ENCODE measurements at regions not wholly inside any gene's neighbourhood (a gene's known extent, or its start where the extent isn't known, plus 50 kb on each side); places are given as distances from the start of the nearest gene placed in this dataset.
A peak's percentile ranks its signal among the peaks of the same experiment; 100 is the strongest.

- BruUV-seq (replicated peaks), result no TSS peak
- Histone ChIP-seq H3K79me2 (ENCODE audit: control insufficient read depth, insufficient read depth, low read length) (no peaks in the 10 kb centered on the region), H3K9me1 (ENCODE audit: control insufficient read depth, insufficient read depth, low read length) (peaks cover 2% of the 10 kb centered on the region), H3K4me1 (replicated peaks in 1 of 2; ENCODE audit: control insufficient read depth in 2 of 2, insufficient read depth in 2 of 2, low read length in 2 of 2) (peaks cover 0 to 5% of the 10 kb centered on the region in 2 experiments; a peak in 2 of 5 replicates), H2AFZ (ENCODE audit: low read depth, low read length) (no peak overlapping the region), H3K4me3 (no peak overlapping the region), H4K20me1 (replicated peaks; ENCODE audit: control insufficient read depth, insufficient read depth, low read length) (0 out of 2 replicates have a peak, but pooled peaks cover 8% of the 10 kb centered on the region), H3K27ac (ENCODE audit: extremely low read depth, low read depth, low read length) (no peak overlapping the region), H3K36me3 (ENCODE audit: control insufficient read depth, insufficient read depth, low read length) (no peaks in the 10 kb centered on the region), H3K4me2 (ENCODE audit: insufficient read depth, low read length) (no peak overlapping the region), H3K9ac (ENCODE audit: insufficient read depth in 1 of 2, low read depth in 2 of 2, low read length in 2 of 2) (no peak overlapping the region), H3K27me3 (ENCODE audit: control insufficient read depth in 2 of 2, insufficient read depth in 2 of 2, low read length in 2 of 2) (peaks cover 44 to 54% of the 10 kb centered on the region in 2 experiments), H3K9me3 (replicated peaks; ENCODE audit: control insufficient read depth, insufficient read depth, low read depth, low read length) (no peaks in the 10 kb centered on the region)
- ATAC-seq (peak; percentile 42; the same call in 1 of the 3 replicates), FAIRE-seq (no peak), DNase-seq (ENCODE audit: extremely low read depth in 1 of 4, low spot score in 3 of 4) (peak in 1 of 4 experiments; percentile 11)
- POLR2A ChIA-PET, result interaction anchor here (0.6 to 0.7 kb wide), 3 partner anchors 15 to 931 kb away, joined by 3 read pairs; no protein-coding TSS in a partner anchor
- in situ Hi-C loops (cut with MboI) (loop anchor here (25.0 kb wide), 1 partner anchor 543 kb away; no protein-coding TSS in a partner anchor), intact Hi-C loops (cut with micrococcal nuclease) (no loop called here)
- CTCF ChIA-PET (ENCODE audit: low intra/inter-chr PET ratio), result no interaction called here
- 0% methylated on average over 8 of the region's 8 CpGs for WGBS (ENCODE audit: insufficient coverage, low coverage, missing lambda C conversion rate)
- no peak for TF ChIP-seq MNT (conservative IDR thresholded peaks at IDR 0.05)
- peak; percentile 75 for TF ChIP-seq ATF3 (IDR thresholded peaks at IDR 0.05)
- no peak for TF ChIP-seq ATF3 (CRISPR knock-in tag; conservative IDR thresholded peaks at IDR 0.05)
- no peak for TF ChIP-seq RBM15 (IDR thresholded peaks at IDR 0.05; ENCODE audit: insufficient read depth, low read length)
- peak; percentile 79 for TF ChIP-seq FOSL1 (tag; conservative IDR thresholded peaks at IDR 0.05)
- TF ChIP-seq JUND (IDR thresholded peaks at IDR 0.05; ENCODE audit: borderline replicate concordance, low read depth, low read length), result peak; percentile 49; the same call in 1 of the 2 replicates
- peak; percentile 18; the same call in 1 of the 3 replicates for TF ChIP-seq JUND (tag; IDR thresholded peaks at IDR 0.05; ENCODE audit: borderline replicate concordance, low read depth, low read length)
- no peak for TF ChIP-seq PKNOX1 (IDR thresholded peaks at IDR 0.05)
- no peak for TF ChIP-seq ELF1 (tag; IDR thresholded peaks at IDR 0.05)
- no peak for TF ChIP-seq CREB1 (IDR thresholded peaks at IDR 0.05)
- no peak for TF ChIP-seq CREB1 (CRISPR knock-in tag; IDR thresholded peaks at IDR 0.05)
- TF ChIP-seq LEF1 (IDR thresholded peaks at IDR 0.05), result no peak
- TF ChIP-seq ZNF282 (CRISPR knock-in tag; IDR thresholded peaks at IDR 0.05), result no peak
- TF ChIP-seq ZBTB17 (CRISPR knock-in tag; IDR thresholded peaks at IDR 0.05), result no peak
- no peak for TF ChIP-seq SIN3A (IDR thresholded peaks at IDR 0.05; ENCODE audit: borderline replicate concordance in 2 of 2, control insufficient read depth in 1 of 2, low read depth in 2 of 2, low read length in 2 of 2)
Observed at GRCh38 chr11:70519117-70519516, 120.8 kb downstream of the CTTN start.

All from K562 (cell line).